ENCODE measurements at regions not wholly inside any gene's neighbourhood (a gene's known extent, or its start where the extent isn't known, plus 50 kb on each side); places are given as distances from the start of the nearest gene placed in this dataset.

GRCh38 chr6:137734005-137734874 is 132.8 kb upstream of the TNFAIP3 start:
- no peak for DNase-seq (ENCODE audit: low read depth in 2 of 2)

GRCh38 chr6:137734875-137735182 is 132.2 kb upstream of the TNFAIP3 start:
- DNase-seq (ENCODE audit: low read depth in 2 of 2) = no peak

GRCh38 chr6:137736048-137736818 is 130.8 kb upstream of the TNFAIP3 start:
- peak in 1 of 2 donors; percentile 4 for DNase-seq (ENCODE audit: low read depth in 2 of 2)

- no peak for DNase-seq (ENCODE audit: low read depth in 2 of 2)
Observed at GRCh38 chr6:137736911-137737310, 130.1 kb upstream of the TNFAIP3 start.

- DNase-seq (ENCODE audit: low read depth in 2 of 2) = no peak
Observed at GRCh38 chr6:137737836-137738596, 129.0 kb upstream of the TNFAIP3 start.

- DNase-seq (ENCODE audit: low read depth in 2 of 2) = no peak
Observed at GRCh38 chr6:137738931-137739504, 128.0 kb upstream of the TNFAIP3 start.

- DNase-seq (ENCODE audit: low read depth in 2 of 2) = no peak
Observed at GRCh38 chr6:137739544-137739943, 127.5 kb upstream of the TNFAIP3 start.

- DNase-seq (ENCODE audit: low read depth in 2 of 2) = no peak
Observed at GRCh38 chr6:137740091-137740755, 126.8 kb upstream of the TNFAIP3 start.

- DNase-seq (ENCODE audit: low read depth in 2 of 2) = no peak
Observed at GRCh38 chr6:137740967-137741761, 125.9 kb upstream of the TNFAIP3 start.

- no peak for DNase-seq (ENCODE audit: low read depth in 2 of 2)
Observed at GRCh38 chr6:137743493-137743892, 123.6 kb upstream of the TNFAIP3 start.

- DNase-seq (ENCODE audit: low read depth in 2 of 2) = no peak
Observed at GRCh38 chr6:137744877-137745276, 122.2 kb upstream of the TNFAIP3 start.

- no peak for DNase-seq (ENCODE audit: low read depth in 2 of 2)
Observed at GRCh38 chr6:137745321-137745720, 121.7 kb upstream of the TNFAIP3 start.

GRCh38 chr6:137746264-137746663 is 120.8 kb upstream of the TNFAIP3 start:
- DNase-seq (ENCODE audit: low read depth in 2 of 2) = no peak

GRCh38 chr6:137749696-137750211 is 117.3 kb upstream of the TNFAIP3 start:
- no peak for DNase-seq (ENCODE audit: low read depth in 2 of 2)

- DNase-seq (ENCODE audit: low read depth in 2 of 2) = no peak
Observed at GRCh38 chr6:137750297-137750696, 116.8 kb upstream of the TNFAIP3 start.

GRCh38 chr6:137751768-137752560 is 115.1 kb upstream of the TNFAIP3 start:
- no peak for DNase-seq (ENCODE audit: low read depth in 2 of 2)

- no peak for DNase-seq (ENCODE audit: low read depth in 2 of 2)
Observed at GRCh38 chr6:137754366-137754765, 112.7 kb upstream of the TNFAIP3 start.

- DNase-seq (ENCODE audit: low read depth in 2 of 2) = no peak
Observed at GRCh38 chr6:137754866-137755265, 112.2 kb upstream of the TNFAIP3 start.

- DNase-seq (ENCODE audit: low read depth in 2 of 2) = no peak
Observed at GRCh38 chr6:137755284-137755683, 111.8 kb upstream of the TNFAIP3 start.

GRCh38 chr6:137756788-137757187 is 110.3 kb upstream of the TNFAIP3 start:
- no peak for DNase-seq (ENCODE audit: low read depth in 2 of 2)

Measured in activated CD8-positive, alpha-beta memory T cell treated with anti-CD3 and anti-CD28 coated beads for 4 hours (primary cell).